ENCODE measurements at regions not wholly inside any gene's neighbourhood (a gene's known extent, or its start where the extent isn't known, plus 50 kb on each side); places are given as distances from the start of the nearest gene placed in this dataset.

GRCh38 chr3:88283242-88283592 is 133.5 kb downstream of the C3orf38 start:
- TF ChIP-seq, protein P1, sequence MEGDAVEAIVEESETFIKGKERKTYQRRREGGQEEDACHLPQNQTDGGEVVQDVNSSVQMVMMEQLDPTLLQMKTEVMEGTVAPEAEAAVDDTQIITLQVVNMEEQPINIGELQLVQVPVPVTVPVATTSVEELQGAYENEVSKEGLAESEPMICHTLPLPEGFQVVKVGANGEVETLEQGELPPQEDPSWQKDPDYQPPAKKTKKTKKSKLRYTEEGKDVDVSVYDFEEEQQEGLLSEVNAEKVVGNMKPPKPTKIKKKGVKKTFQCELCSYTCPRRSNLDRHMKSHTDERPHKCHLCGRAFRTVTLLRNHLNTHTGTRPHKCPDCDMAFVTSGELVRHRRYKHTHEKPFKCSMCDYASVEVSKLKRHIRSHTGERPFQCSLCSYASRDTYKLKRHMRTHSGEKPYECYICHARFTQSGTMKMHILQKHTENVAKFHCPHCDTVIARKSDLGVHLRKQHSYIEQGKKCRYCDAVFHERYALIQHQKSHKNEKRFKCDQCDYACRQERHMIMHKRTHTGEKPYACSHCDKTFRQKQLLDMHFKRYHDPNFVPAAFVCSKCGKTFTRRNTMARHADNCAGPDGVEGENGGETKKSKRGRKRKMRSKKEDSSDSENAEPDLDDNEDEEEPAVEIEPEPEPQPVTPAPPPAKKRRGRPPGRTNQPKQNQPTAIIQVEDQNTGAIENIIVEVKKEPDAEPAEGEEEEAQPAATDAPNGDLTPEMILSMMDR (IDR thresholded peaks at IDR 0.05): no peak
- TF ChIP-seq POLR2A (IDR thresholded peaks at IDR 0.05) (no peak), EP300 (IDR thresholded peaks at IDR 0.05) (no peak)
